K562 (cell line): ENCODE measurements at regions not wholly inside any gene's neighbourhood (a gene's known extent, or its start where the extent isn't known, plus 50 kb on each side); places are given as distances from the start of the nearest gene placed in this dataset.

Experiments used
- ATAC-seq: fragments of 200-7000 bp; cut with Tn5 transposase; 3 replicates; pipeline ENCODE4 v1.9.1; 2020; ENCODE audit warnings: moderate library complexity
- BruUV-seq: library from RNA; stranded (reverse); fragments of 400-500 nt; replicated peaks from 2 replicates; lab custom pipeline; 2021; lab: Mats Ljungman, UMichigan
- CTCF ChIA-PET: fragments of 300-600 bp; formaldehyde crosslinking; extraction: SDS; loops from one replicate; lab custom pipeline; 2021; ENCODE audit warnings: low intra/inter-chr PET ratio; lab: Yijun Ruan, JAX
- POLR2A ChIA-PET: fragments of 300-600, 350-650 bp; sonication (Branson Sonifier 250); formaldehyde crosslinking; extraction: SDS; loops from one replicate; lab custom pipeline; 2021; ENCODE audit warnings: antibody characterized with exemption, inconsistent platforms; lab: Yijun Ruan, JAX
- DNase-seq, 4 experiments: peaks; one replicate each; pipeline versions ENCODE4 v3.0.0 to v3.0.0-alpha.2; 2011 to 2018; ENCODE audit warnings: low spot score in 3 of 4, mixed read lengths in 3 of 4; ENCODE audit errors: extremely low read depth in 1 of 4
- FAIRE-seq: peaks from 2 replicates; lab custom pipeline; 2011; peaks lifted over from hg19 to GRCh38; lab: Jason Lieb, UNC
- H2AFZ ChIP-seq: 2 replicates; pipeline ENCODE4 v1.6.0; 2011; ENCODE audit warnings: low read depth, low read length, control low read depth, inconsistent platforms
- H3K27ac ChIP-seq: fragments of 200-600 bp; 3 replicates; pipeline ENCODE4 v1.8.0; 2011; ENCODE audit warnings: low read depth, mild to moderate bottlenecking, control low read depth, inconsistent platforms, low read length, moderate library complexity, mixed read lengths; ENCODE audit errors: extremely low read depth
- H3K27me3 ChIP-seq, 2 experiments: fragments of 300-600 bp in 1 of 2; 2 replicates in 1 of 2; 3 replicates in 1 of 2; pipeline versions ENCODE4 v1.6.0 to v1.8.0; 2011; ENCODE audit warnings: inconsistent platforms in 2 of 2, low read length in 2 of 2, mild to moderate bottlenecking in 1 of 2, mixed read lengths in 1 of 2, moderate library complexity in 1 of 2; ENCODE audit not compliant: control insufficient read depth in 2 of 2, insufficient read depth in 2 of 2
- H3K36me3 ChIP-seq: fragments of 300-600 bp; 3 replicates; pipeline ENCODE4 v1.8.0; 2011; ENCODE audit warnings: mild to moderate bottlenecking, low read length, inconsistent platforms; ENCODE audit not compliant: control insufficient read depth, insufficient read depth
- H3K4me1 ChIP-seq, 2 experiments: fragments of 200-600 bp in 1 of 2; replicated peaks in 1 of 2; 2 replicates in 1 of 2; 3 replicates in 1 of 2; pipeline versions ENCODE4 v1.5.1 to v1.8.0; 2011; ENCODE audit warnings: inconsistent platforms in 2 of 2, low read length in 2 of 2, mild to moderate bottlenecking in 1 of 2, mixed read lengths in 1 of 2, moderate library complexity in 1 of 2; ENCODE audit not compliant: control insufficient read depth in 2 of 2, insufficient read depth in 2 of 2
- H3K4me2 ChIP-seq: 2 replicates; pipeline ENCODE4 v1.6.1; 2011; ENCODE audit warnings: low read length, control low read depth, inconsistent platforms, mixed read lengths; ENCODE audit not compliant: insufficient read depth
- H3K4me3 ChIP-seq: fragments of 200-600 bp; sonication (generic), shearing (Covaris generic); 2 replicates; pipeline ENCODE4 v1.5.1; 2016; ENCODE audit warnings: control low read depth, inconsistent platforms
- H3K79me2 ChIP-seq: fragments of 200-600 bp; 3 replicates; pipeline ENCODE4 v1.8.0; 2011; ENCODE audit warnings: low read length, inconsistent platforms; ENCODE audit not compliant: control insufficient read depth, insufficient read depth
- H3K9ac ChIP-seq, 2 experiments: 2 replicates each; pipeline versions ENCODE4 v1.6.0 to v1.6.1; 2011; ENCODE audit warnings: low read depth in 2 of 2, low read length in 2 of 2, control low read depth in 1 of 2, inconsistent platforms in 1 of 2, mild to moderate bottlenecking in 1 of 2, mixed read lengths in 1 of 2; ENCODE audit not compliant: insufficient read depth in 1 of 2
- H3K9me1 ChIP-seq: one replicate; pipeline ENCODE4 v1.6.0; 2011; ENCODE audit warnings: inconsistent platforms, mild to moderate bottlenecking, low read length, moderate library complexity; ENCODE audit not compliant: control insufficient read depth, insufficient read depth
- H3K9me3 ChIP-seq: replicated peaks from 2 replicates; pipeline ENCODE4 v1.5.1; 2011; ENCODE audit warnings: low read depth, low read length, inconsistent platforms; ENCODE audit not compliant: control insufficient read depth, insufficient read depth
- H4K20me1 ChIP-seq: replicated peaks from 2 replicates; pipeline ENCODE4 v1.6.1; 2011; ENCODE audit warnings: low read length, inconsistent platforms, mixed read lengths; ENCODE audit not compliant: control insufficient read depth, insufficient read depth
- CHD7 ChIP-seq: fragments of 200-600 bp; sonication (generic); IDR thresholded peaks from one replicate; pipeline ENCODE4 v1.6.1; 2012; ENCODE audit warnings: mild to moderate bottlenecking, low read depth, low read length, inconsistent platforms
- DIDO1 ChIP-seq: fragments of 450-650 bp; IDR thresholded peaks from 2 replicates; pipeline ENCODE4 v1.6.1; 2016; ENCODE audit warnings: low read depth, missing biosample characterization, missing genetic modification characterization
- HNRNPK ChIP-seq: fragments of 200-400 bp; formaldehyde crosslinking; IDR thresholded peaks from one replicate; pipeline ENCODE4 v1.6.1; 2018; ENCODE audit warnings: mild to moderate bottlenecking, low read depth, low read length; ENCODE audit not compliant: poor library complexity, severe bottlenecking
- LARP7 ChIP-seq: fragments of 450-650 bp; IDR thresholded peaks from 2 replicates; pipeline ENCODE4 v1.6.1; 2016
- MAFG ChIP-seq: fragments of 450-650 bp; conservative IDR thresholded peaks from 2 replicates; pipeline ENCODE4 v1.6.1; 2016; ENCODE audit warnings: missing genetic modification characterization, missing compliant biosample characterization
- MXD1 ChIP-seq: fragments of 250-450 bp; sonication (Bioruptor Pico); IDR thresholded peaks from 2 replicates; pipeline ENCODE4 v1.8.0; 2021; ENCODE audit warnings: borderline replicate concordance, mild to moderate bottlenecking, moderate library complexity; ENCODE audit not compliant: poor library complexity, severe bottlenecking
- NR2F6 ChIP-seq: fragments of 450-650 bp; formaldehyde crosslinking; IDR thresholded peaks from 2 replicates; pipeline ENCODE4 v1.4.0; 2020; ENCODE audit warnings: mild to moderate bottlenecking
- ZNF408 ChIP-seq: fragments of 250-450 bp; sonication (Bioruptor Pico); IDR thresholded peaks from 2 replicates; pipeline ENCODE4 v1.4.0; 2020; ENCODE audit warnings: low read depth, mild to moderate bottlenecking, moderate library complexity
- WGBS: fragments of 100-300 bp; shearing (Covaris generic); methylation state at CpG from one replicate; pipeline ENCODE4 v1.1.6; 2016; ENCODE audit warnings: low coverage, mixed read lengths; ENCODE audit not compliant: insufficient coverage; ENCODE audit errors: missing lambda C conversion rate; 5-methylcytosine and 5-hydroxymethylcytosine counted together
- in situ Hi-C: fragments of 300-500 bp; cut with MboI; formaldehyde crosslinking; loops from 4 replicates; pipeline ENCODE4 v1.15.0; 2018; ENCODE audit warnings: inconsistent platforms, mixed read lengths
- intact Hi-C: fragments of 100-400 bp; cut with micrococcal nuclease; formaldehyde crosslinking; loops from 2 replicates; pipeline ENCODE4 v1.14.2; 2022
- TF ChIP-seq, protein P1 (sequence below), 2 experiments: IDR thresholded peaks; 2 replicates each; pipeline ENCODE4 v1.6.1; 2012; ENCODE audit warnings: improper control_type of control experiment in 2 of 2, low read depth in 2 of 2, low read length in 2 of 2, borderline replicate concordance in 1 of 2

GRCh38 chr16:85246973-85247372, 134.7 kb upstream of the CIBAR2 start:
- POLR2A ChIA-PET = no interaction called here
- Histone ChIP-seq H3K9me3 (no peaks in the 10 kb centered on the region), H3K4me2 (no peak overlapping the region), H3K4me1 (peaks cover 0 to 46% of the 10 kb centered on the region in 2 experiments; a peak in 3 of 5 replicates), H3K9ac (no peak overlapping the region; a peak in 1 of 4 replicates), H3K9me1 (peaks cover 7% of the 10 kb centered on the region), H3K27me3 (no peaks in the 10 kb centered on the region), H4K20me1 (peaks cover 60% of the 10 kb centered on the region), H3K36me3 (no peaks in the 10 kb centered on the region), H3K27ac (no peak overlapping the region), H3K4me3 (no peak overlapping the region), H2AFZ (no peak overlapping the region), H3K79me2 (no peaks in the 10 kb centered on the region)
- no TSS peak for BruUV-seq
- no peak for ATAC-seq
- CTCF ChIA-PET = no interaction called here
- FAIRE-seq = no peak
- no peak for DNase-seq
- 19% methylated on average over 8 of the region's 8 CpGs for WGBS
- in situ Hi-C loops = no loop called here
- intact Hi-C loops = loop anchor here (5.0 kb wide), 1 partner anchor 130 kb away; no protein-coding TSS in a partner anchor
- no peak for TF ChIP-seq LARP7
- TF ChIP-seq, protein P1, sequence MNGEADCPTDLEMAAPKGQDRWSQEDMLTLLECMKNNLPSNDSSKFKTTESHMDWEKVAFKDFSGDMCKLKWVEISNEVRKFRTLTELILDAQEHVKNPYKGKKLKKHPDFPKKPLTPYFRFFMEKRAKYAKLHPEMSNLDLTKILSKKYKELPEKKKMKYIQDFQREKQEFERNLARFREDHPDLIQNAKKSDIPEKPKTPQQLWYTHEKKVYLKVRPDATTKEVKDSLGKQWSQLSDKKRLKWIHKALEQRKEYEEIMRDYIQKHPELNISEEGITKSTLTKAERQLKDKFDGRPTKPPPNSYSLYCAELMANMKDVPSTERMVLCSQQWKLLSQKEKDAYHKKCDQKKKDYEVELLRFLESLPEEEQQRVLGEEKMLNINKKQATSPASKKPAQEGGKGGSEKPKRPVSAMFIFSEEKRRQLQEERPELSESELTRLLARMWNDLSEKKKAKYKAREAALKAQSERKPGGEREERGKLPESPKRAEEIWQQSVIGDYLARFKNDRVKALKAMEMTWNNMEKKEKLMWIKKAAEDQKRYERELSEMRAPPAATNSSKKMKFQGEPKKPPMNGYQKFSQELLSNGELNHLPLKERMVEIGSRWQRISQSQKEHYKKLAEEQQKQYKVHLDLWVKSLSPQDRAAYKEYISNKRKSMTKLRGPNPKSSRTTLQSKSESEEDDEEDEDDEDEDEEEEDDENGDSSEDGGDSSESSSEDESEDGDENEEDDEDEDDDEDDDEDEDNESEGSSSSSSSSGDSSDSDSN (IDR thresholded peaks at IDR 0.05; ENCODE audit: borderline replicate concordance in 1 of 2, low read depth in 2 of 2, low read length in 2 of 2) = no peak
- TF ChIP-seq MXD1 (CRISPR knock-in tag) = no peak
- TF ChIP-seq ZNF408 (CRISPR knock-in tag) = no peak
- TF ChIP-seq NR2F6 = no peak
- no peak for TF ChIP-seq CHD7
- no peak for TF ChIP-seq HNRNPK
- no peak for TF ChIP-seq DIDO1
- TF ChIP-seq MAFG (tag) = no peak
